ENCODE measurements at regions not wholly inside any gene's neighbourhood (a gene's known extent, or its start where the extent isn't known, plus 50 kb on each side); places are given as distances from the start of the nearest gene placed in this dataset.
"Not testable (repeated sequence)": the region's sequence is repeated elsewhere in the genome, so short reads cannot be mapped to it uniquely, and the experiment has no call there.

GRCh38 chr14:89506891-89507452, 89.9 kb upstream of the FOXN3 start:
- TF ChIP-seq CTCF, POLR2A (IDR thresholded peaks at IDR 0.05): not testable (repeated sequence)

Measured in vagina (tissue), 2 donors.